Epithelial cell of prostate (primary cell): ENCODE measurements at regions not wholly inside any gene's neighbourhood (a gene's known extent, or its start where the extent isn't known, plus 50 kb on each side); places are given as distances from the start of the nearest gene placed in this dataset.
"Not testable (repeated sequence)": the region's sequence is repeated elsewhere in the genome, so short reads cannot be mapped to it uniquely, and the experiment has no call there.

ENCODE experiments used
- DNase-seq: peaks from one replicate; pipeline ENCODE4 v3.0.0-alpha.2; 2011; ENCODE audit warnings: low read depth, low spot score
- H3K27ac ChIP-seq: fragments of 450-650 bp; 2 replicates; pipeline ENCODE4 v1.5.1; 2017; ENCODE audit warnings: mild to moderate bottlenecking

GRCh38 chr10:33501161-33501560 is 166.7 kb upstream of the NRP1 start:
- DNase-seq = no peak

DNA sequence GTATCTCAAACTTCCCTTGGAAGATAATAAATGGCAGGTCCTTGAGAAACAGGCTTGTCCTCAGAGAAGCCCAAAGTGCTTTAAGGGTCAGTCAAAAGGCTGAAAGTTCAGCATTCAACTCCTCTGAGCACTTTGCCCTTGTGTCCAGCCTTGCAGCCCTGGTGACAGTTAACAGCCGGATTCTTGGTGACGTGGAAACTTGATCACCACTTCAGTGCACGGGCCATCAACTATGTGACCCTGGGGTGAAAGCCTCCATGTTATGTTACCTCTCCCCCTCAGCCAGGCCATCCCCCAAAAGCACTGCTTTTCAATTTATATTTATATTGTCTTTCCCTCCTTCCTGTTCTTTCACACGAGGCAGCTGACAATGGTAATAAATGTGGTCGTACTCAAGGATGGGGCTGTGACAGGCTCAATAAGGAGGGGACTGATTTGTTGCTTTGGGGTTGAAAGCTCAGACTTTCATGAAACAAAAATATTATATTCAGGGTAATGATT is 164.0 kb upstream of the NRP1 start:
- no peak overlapping the region for H3K27ac ChIP-seq
- no peak for DNase-seq

More at GRCh38 chr10:33501161-33501560, 166.7 kb upstream of the NRP1 start:
- no peak overlapping the region for H3K27ac ChIP-seq

DNA sequence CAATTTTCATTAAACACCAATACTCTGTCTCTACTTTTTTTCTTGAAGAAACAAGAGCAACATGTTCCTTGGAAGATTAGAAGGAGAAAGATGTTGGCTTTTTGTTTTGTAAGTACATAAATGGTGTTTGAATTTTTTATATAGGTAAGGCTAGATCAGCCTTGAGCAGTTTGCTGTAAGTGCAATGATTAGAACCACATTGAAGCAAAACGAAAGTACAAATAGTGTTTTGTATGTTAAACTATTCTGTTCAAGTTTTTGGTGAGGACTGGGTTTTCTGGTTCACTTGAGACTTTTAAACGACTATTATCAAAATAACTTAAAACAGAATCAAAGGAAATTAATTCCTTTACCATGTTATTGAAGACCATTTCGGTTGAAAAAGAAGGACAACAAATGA is 162.9 kb upstream of the NRP1 start:
- DNase-seq = no peak

GRCh38 chr10:33496096-33496495 is 161.6 kb upstream of the NRP1 start:
- no peak overlapping the region for H3K27ac ChIP-seq
- no peak for DNase-seq

More for the DNA sequence above, 162.9 kb upstream of the NRP1 start:
- no peak overlapping the region for H3K27ac ChIP-seq

GRCh38 chr10:33494694-33495265 is 160.3 kb upstream of the NRP1 start:
- DNase-seq = no peak

DNA sequence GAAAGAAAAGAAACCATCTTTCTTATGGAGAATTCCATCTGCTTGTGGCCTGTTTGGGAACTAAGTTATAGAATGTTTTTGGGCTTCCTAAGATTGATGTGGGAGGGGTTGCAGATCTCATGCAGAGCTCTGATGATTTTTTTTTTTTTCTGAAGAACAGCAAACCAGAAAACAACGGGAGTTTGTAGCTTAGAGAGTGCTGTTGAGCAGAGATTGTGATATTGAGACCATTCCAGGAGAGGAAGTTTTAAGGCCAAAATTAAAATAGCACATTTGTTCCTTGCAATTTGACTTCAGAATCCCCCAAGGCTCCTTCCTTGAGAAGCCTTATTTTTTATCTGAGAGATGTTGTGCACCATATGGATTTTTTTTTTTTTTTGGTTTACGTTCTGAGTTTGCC is 159.5 kb upstream of the NRP1 start:
- H3K27ac ChIP-seq = no peak overlapping the region

More at GRCh38 chr10:33494694-33495265, 160.3 kb upstream of the NRP1 start:
- no peak overlapping the region for H3K27ac ChIP-seq

DNA sequence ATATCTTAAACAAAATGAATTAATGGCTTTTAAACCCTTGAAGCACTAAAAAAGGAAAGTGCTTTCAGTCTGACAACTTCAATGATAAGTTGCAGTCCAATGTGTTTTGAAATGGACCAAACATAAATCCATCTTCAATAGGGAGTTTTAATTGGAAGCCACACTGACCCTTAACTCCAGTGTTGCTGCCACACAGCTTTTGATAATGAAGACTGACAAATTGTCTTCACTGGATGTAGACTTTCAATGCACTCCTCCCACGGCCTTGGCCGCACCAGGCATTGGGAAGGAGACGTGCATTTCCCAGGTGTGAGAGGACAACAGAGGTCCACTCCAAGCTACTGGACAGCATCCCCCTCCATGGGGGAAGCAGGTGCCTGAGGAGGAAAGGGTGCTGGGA is 159.0 kb upstream of the NRP1 start:
- no peak for DNase-seq
- H3K27ac ChIP-seq = no peak overlapping the region

More for the DNA sequence above, 159.5 kb upstream of the NRP1 start:
- no peak for DNase-seq

DNA sequence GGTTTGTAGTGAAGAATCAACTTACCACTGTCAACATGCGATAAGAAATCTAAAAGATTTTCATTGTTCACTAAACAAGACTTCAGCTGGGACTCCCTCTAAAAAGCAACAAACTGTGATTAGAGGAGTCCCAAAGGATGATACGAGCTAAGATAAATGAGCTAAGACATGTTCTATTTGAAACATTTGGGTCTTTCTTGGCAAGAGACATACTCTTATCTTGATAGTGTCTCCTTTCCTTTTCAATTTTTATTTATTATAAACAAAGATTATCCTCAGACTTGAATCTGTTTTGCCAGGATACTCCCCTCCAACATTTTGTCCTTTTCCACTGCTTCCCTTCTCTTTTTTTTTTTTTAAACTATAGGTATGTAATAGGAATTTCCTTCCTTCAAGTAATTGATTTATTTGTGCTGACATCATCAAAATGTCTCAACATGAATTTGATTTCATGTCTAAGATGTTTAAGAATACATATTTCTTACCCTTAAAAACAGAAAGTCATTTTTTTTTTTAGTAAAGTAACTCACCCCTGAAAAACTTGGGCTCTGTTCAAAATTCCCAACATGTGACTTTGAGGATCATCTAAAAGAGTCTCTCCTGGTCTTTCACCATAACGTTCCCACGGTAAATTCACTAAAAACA is 158.4 kb upstream of the NRP1 start:
- no peak for DNase-seq
- no peak overlapping the region for H3K27ac ChIP-seq

GRCh38 chr10:33489501-33490176 is 155.2 kb upstream of the NRP1 start:
- H3K27ac ChIP-seq = no peak overlapping the region

GRCh38 chr10:33487014-33487776 is 152.7 kb upstream of the NRP1 start:
- DNase-seq = no peak
- no peak overlapping the region for H3K27ac ChIP-seq

More at GRCh38 chr10:33489501-33490176, 155.2 kb upstream of the NRP1 start:
- no peak for DNase-seq

- no peak overlapping the region for H3K27ac ChIP-seq
These were observed 150.8 kb upstream of the NRP1 start for GRCh38 chr10:33485276-33485675.

GRCh38 chr10:33484787-33485186 is 150.3 kb upstream of the NRP1 start:
- no peak for DNase-seq
- no peak overlapping the region for H3K27ac ChIP-seq

More at GRCh38 chr10:33485276-33485675, 150.8 kb upstream of the NRP1 start:
- DNase-seq = no peak

GRCh38 chr10:33483816-33484190 is 149.3 kb upstream of the NRP1 start:
- no peak for DNase-seq
- no peak overlapping the region for H3K27ac ChIP-seq

- DNase-seq = no peak
- H3K27ac ChIP-seq = no peak overlapping the region
These were observed 148.8 kb upstream of the NRP1 start for GRCh38 chr10:33483124-33483815.

GRCh38 chr10:33482486-33482885 is 148.0 kb upstream of the NRP1 start:
- no peak for DNase-seq
- H3K27ac ChIP-seq = no peak overlapping the region

DNA sequence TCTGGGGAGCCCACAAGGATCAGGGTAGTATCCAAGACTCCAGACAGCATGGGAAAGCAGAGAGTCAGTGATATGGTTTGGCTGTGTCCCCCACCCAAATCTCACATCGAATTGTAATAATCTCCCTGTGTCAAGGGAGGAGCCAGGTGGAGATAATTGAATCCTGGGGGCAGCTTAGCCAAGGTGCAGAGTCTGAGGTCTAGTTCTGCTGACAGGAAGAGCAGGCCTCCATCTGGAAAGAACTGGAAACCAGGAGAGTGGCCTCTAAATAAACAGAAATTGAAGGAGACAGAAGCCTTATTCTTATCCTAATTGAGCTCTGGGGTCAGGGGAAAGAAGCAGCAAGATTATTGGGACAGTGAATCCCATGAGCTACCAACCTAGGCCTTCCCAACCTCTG is 146.7 kb upstream of the NRP1 start:
- DNase-seq = no peak
- no peak overlapping the region for H3K27ac ChIP-seq

- H3K27ac ChIP-seq, DNase-seq: not testable (repeated sequence)
These were observed 145.9 kb upstream of the NRP1 start for GRCh38 chr10:33480417-33480816.

GRCh38 chr10:33478675-33479125 is 144.2 kb upstream of the NRP1 start:
- H3K27ac ChIP-seq = no peak overlapping the region
- no peak for DNase-seq

DNA sequence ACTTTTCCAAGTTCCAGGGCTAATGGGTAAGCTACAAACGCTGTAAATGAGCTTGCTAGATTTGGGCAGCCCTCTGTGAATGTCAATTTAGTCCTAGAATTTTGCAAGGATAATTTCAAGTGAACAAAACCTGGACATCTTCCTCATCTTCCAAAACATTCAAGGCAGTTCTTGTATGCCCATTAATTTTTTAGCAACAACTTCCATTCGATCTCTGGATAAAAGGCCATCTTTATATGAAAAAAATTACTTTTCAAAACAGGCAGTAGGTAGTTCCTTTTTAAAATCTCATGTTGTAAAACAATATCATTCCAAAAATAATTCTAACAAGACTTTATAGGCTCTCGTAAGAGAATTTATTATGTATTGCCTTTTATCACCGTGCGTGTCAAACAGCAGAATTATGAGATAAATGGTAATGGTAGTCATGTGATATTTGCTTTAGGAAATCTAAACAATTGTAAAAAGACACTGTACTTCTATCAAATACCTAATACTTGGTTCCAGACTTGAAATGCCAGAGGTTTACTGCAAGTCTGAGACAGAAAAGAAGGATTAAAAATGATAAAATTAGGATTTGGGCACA is 143.7 kb upstream of the NRP1 start:
- H3K27ac ChIP-seq = no peak overlapping the region
- no peak for DNase-seq
